T-helper 1 cell treated with Interleukin-12 subunit alpha and Interleukin-12 subunit beta and Interleukin-4 antibody, amounts not matched to agents 30 μg/mL and 1 μg/mL, for 36 hours (primary cell): ENCODE measurements at regions not wholly inside any gene's neighbourhood (a gene's known extent, or its start where the extent isn't known, plus 50 kb on each side); places are given as distances from the start of the nearest gene placed in this dataset.

ENCODE experiments used
- H3K27ac Mint-ChIP-seq: one replicate; pipeline ENCODE4 v1.8.0; 2021; ENCODE audit warnings: mild to moderate bottlenecking, mixed read lengths
- H3K27me3 Mint-ChIP-seq: one replicate; pipeline ENCODE4 v1.8.0; 2021; ENCODE audit warnings: low read depth, mixed read lengths
- H3K36me3 Mint-ChIP-seq: one replicate; pipeline ENCODE4 v1.8.0; 2021; ENCODE audit warnings: low read depth, mixed read lengths
- H3K4me1 Mint-ChIP-seq: one replicate; pipeline ENCODE4 v1.8.0; 2021; ENCODE audit warnings: low read depth, mixed read lengths
- H3K4me3 Mint-ChIP-seq: one replicate; pipeline ENCODE4 v1.8.0; 2021; ENCODE audit warnings: mild to moderate bottlenecking, moderate library complexity, mixed read lengths
- H3K9me3 Mint-ChIP-seq: one replicate; pipeline ENCODE4 v1.8.0; 2021; ENCODE audit warnings: mixed read lengths

DNA sequence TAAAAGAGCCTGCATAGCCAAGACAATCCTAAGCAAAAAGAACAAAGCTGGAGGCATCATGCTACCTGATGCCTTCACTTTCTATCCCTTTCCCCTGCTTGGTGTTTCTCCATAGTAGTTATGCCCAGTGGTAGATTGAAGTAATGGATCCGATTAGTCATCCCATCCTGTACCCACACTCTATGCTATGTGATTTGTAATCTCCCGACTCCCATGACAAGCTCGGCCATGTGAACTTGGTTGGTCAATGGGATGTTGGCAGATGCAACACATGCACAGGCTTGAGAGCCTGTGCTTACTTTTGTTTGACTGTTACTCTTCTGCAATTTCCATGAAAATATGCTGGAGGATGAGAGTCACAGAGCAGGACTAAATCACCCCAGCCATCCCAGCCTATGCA, 334.9 kb upstream of the DPH6 start:
- Mint-ChIP-seq H3K4me1 (no peaks in the 10 kb centered on the region), H3K9me3 (peaks cover 10% of the 10 kb centered on the region), H3K36me3 (no peaks in the 10 kb centered on the region), H3K27me3 (no peaks in the 10 kb centered on the region), H3K27ac (no peak overlapping the region), H3K4me3 (no peak overlapping the region)

DNA sequence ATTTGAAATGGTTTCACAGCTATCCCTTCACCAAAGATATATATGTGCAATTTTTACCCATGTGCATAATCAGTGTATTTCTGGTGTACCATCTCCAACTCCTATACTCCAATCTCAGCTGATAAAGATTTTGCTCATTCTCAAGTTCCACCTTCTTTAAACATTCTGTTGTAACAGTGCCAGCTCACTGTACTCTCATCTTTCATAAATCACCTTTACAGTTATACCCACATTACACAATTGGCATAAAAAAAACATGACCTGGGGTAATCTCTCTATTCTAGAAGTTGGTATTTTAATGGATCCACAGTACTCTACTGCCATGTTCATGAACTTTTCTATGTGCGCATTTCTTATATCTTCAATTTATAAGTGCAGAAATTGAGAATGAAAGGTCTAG, 339.9 kb upstream of the DPH6 start:
- Mint-ChIP-seq H3K27me3 (no peaks in the 10 kb centered on the region), H3K27ac (no peak overlapping the region), H3K36me3 (no peaks in the 10 kb centered on the region), H3K4me3 (no peak overlapping the region), H3K9me3 (no peaks in the 10 kb centered on the region), H3K4me1 (no peaks in the 10 kb centered on the region)

DNA sequence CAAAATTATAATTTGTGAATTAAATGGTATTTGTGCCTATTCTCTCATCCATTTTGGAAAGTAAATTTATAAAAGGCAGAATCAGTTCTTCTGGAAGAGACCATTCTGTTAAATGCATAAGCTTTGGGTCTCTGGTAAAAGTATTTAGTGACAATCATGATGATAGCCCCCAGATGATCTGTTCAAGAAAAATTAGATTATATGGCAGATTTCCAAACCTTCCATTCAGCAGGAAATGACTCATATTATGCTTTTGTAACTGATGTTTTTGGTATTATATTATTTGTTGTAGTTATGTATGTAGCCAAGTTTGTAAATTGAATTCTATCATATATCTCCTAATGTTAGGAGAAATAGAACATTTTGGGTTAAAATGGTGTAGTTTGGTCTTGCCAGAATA, 340.8 kb upstream of the DPH6 start:
- Mint-ChIP-seq H3K4me3 (no peak overlapping the region), H3K27ac (no peak overlapping the region), H3K9me3 (no peaks in the 10 kb centered on the region), H3K27me3 (no peaks in the 10 kb centered on the region), H3K36me3 (no peaks in the 10 kb centered on the region), H3K4me1 (no peaks in the 10 kb centered on the region)

DNA sequence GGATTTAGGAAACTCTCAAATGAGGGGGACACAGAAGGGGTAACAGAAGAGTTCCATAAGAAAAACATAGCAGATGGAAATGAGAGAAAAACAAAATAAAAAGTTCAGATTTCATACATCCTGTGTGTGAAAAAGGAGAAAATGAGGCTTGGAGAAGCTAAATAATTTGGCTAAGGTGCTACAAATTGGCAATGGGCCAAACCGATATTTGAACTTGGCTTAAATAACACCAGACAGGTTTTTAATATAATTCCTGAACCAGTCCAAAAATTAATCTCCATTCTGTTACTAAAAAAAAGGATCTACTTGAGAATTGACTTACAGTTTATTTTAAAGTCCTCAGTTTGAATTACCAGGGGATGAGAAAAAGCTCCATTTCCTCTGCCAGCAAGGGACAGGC, 342.9 kb upstream of the DPH6 start:
- no peak overlapping the region for H3K27ac Mint-ChIP-seq
- no peak overlapping the region for H3K4me3 Mint-ChIP-seq
- no peaks in the 10 kb centered on the region for H3K4me1 Mint-ChIP-seq
- H3K36me3 Mint-ChIP-seq, result no peaks in the 10 kb centered on the region
- no peaks in the 10 kb centered on the region for H3K9me3 Mint-ChIP-seq
- no peaks in the 10 kb centered on the region for H3K27me3 Mint-ChIP-seq

DNA sequence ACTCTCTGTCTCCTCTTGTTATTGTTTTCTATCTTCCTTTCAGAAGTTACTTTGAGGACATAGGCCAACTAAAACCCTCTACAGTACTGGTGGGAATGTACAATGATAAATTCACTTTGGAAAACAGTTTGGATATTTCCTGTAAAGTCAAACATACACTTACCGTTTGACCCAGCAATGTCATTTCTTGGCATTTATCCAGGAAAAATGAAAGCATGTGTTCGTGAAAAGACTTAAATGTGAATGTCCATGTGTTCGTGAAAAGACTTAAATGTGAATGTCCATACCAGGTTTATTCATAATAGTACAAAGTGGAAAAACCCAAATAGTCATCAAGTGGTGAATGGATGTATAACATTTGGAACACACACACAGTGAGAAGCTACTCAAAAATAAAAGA, 361.5 kb upstream of the DPH6 start:
- no peaks in the 10 kb centered on the region for H3K36me3 Mint-ChIP-seq
- no peaks in the 10 kb centered on the region for H3K9me3 Mint-ChIP-seq
- H3K27me3 Mint-ChIP-seq, result no peaks in the 10 kb centered on the region
- no peak overlapping the region for H3K4me3 Mint-ChIP-seq
- H3K27ac Mint-ChIP-seq, result no peak overlapping the region
- H3K4me1 Mint-ChIP-seq, result no peaks in the 10 kb centered on the region

DNA sequence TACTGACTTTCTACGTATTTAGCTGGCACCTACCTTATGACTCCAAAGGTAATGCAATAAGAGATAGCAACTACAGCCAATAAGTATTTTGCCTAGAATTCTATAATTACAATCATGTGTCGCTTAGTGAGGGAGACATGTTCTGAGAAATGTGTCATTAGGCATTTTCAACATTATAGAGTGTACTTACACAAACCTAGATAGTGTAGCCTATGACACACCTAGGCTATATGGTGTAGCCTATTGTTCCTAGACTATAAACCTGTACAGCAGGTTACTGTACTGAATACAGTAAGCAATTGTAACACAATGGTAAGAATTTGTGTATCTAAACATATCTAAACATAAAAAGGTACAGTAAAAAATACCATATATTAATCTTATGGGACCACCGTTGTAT, 363.4 kb upstream of the DPH6 start:
- Mint-ChIP-seq H3K4me3 (no peak overlapping the region), H3K27me3 (no peaks in the 10 kb centered on the region), H3K36me3 (no peaks in the 10 kb centered on the region), H3K27ac (no peak overlapping the region), H3K4me1 (no peaks in the 10 kb centered on the region), H3K9me3 (no peaks in the 10 kb centered on the region)

DNA sequence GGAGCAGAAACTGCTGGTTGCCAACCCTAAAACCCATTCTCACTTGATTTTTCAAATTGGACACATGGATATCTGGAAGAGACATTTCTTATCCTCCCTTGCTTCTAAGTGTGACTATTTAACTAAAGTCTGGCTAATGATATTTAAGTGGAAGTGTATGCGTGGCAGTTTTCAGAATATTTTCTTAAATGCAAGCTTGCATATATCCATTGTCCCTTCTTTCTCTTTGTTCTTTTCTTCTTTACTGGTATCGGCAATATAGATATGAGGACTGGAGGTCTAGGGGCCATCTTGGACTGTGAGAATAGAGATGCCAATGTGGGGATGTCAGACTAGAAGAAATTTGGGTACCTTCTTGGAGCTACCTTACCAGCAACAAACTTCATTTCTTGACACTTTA, 364.3 kb upstream of the DPH6 start:
- no peaks in the 10 kb centered on the region for H3K9me3 Mint-ChIP-seq
- H3K36me3 Mint-ChIP-seq, result no peaks in the 10 kb centered on the region
- H3K4me3 Mint-ChIP-seq, result no peak overlapping the region
- H3K4me1 Mint-ChIP-seq, result no peaks in the 10 kb centered on the region
- H3K27me3 Mint-ChIP-seq, result no peaks in the 10 kb centered on the region
- H3K27ac Mint-ChIP-seq, result no peak overlapping the region

DNA sequence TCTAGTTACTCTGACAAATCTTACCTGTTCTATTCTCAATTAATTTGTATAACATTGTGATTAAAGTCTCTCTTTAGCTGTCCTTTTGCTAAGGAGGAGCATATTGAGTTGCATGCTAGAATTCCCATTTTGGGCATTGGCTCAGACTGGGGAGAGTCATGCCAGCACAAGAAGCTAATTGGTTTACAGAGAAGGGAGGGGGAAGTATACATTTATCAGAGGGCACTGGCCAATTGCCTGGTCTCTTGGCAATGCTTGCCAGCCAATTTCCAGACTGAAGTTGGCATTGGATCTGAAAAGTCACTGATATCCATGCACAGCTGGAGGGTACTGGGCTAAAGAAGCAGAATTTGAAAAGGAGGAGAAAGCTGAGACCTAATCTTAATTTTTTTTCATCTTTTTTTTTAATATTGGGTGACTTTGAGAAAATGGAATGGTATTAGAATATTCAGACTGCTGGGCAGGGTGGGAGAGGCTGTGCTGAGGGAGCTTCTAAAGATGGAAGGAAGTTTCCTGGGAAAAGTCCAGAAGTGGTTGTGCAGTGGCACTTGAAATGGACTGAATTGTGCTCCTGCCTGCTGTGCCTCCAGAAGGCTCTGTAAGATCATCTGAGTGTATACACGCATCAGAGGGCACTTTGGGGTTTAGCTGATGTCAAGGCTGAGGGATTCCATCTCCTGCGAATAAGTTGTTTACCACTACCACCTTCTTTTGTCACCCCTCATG, 365.2 kb upstream of the DPH6 start:
- no peak overlapping the region for H3K27ac Mint-ChIP-seq
- no peaks in the 10 kb centered on the region for H3K36me3 Mint-ChIP-seq
- H3K4me3 Mint-ChIP-seq, result no peak overlapping the region
- no peaks in the 10 kb centered on the region for H3K27me3 Mint-ChIP-seq
- no peaks in the 10 kb centered on the region for H3K4me1 Mint-ChIP-seq
- no peaks in the 10 kb centered on the region for H3K9me3 Mint-ChIP-seq

DNA sequence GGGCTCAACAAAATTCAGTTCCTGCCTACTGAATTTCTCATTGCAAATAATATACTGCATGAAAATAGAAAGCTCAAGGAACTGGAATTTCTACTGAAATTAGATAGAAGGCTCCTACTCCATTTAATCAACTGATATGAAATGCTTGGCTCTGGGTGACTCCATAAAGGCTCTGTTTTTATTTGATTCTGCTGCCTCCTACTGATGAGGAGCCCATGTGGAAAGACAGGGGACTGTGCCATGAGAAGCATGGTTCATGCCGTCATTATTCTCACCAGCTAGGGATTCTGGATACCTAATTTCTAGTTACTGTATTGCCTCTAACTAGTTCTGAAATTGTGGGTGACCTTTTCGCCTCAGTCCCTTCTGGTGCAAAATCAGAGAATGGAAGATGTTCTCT, 366.2 kb upstream of the DPH6 start:
- Mint-ChIP-seq H3K4me3 (no peak overlapping the region), H3K9me3 (no peaks in the 10 kb centered on the region), H3K36me3 (no peaks in the 10 kb centered on the region), H3K4me1 (no peaks in the 10 kb centered on the region), H3K27me3 (no peaks in the 10 kb centered on the region), H3K27ac (no peak overlapping the region)

DNA sequence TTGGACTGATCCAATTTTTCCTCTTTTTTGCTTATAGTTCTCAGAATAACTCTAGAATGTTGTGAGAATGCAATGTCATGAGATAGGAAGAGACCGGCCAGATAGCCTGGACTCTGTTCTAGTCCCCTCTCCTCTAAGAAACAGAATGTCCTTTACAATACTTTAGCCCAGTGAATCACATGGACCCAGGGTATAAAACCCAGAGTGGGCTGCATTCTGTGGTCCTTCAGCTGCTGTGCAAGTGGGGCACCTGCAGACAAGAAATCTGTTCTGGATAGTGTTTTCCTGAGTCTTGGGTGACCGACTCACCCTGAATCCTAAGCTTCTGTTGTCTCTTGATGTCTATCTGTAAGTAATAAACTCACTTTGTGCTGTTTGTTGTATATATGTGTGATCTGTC, 368.6 kb upstream of the DPH6 start:
- Mint-ChIP-seq H3K4me1 (no peaks in the 10 kb centered on the region), H3K36me3 (no peaks in the 10 kb centered on the region), H3K27me3 (no peaks in the 10 kb centered on the region), H3K4me3 (no peak overlapping the region), H3K9me3 (peaks cover 11% of the 10 kb centered on the region), H3K27ac (no peak overlapping the region)

DNA sequence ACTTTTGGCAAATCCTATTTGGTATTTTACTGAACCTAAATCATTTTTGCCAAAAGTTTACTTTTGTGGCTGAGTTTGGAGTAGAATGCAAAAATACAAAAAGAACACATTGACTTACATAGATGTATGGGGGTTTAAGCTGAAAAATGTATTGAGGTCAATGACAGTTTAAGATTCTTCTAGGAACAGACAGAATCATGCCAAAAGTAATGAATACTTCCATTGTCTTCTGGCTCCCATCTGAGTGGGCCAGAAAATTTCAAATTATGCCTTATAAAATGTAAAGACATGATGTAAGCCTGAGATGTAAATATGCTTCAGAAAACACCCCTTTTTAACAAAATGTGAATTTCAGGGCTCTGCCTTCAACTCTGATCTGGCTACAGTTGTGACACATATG, 375.1 kb upstream of the DPH6 start:
- peaks cover 11% of the 10 kb centered on the region for H3K9me3 Mint-ChIP-seq
- H3K4me1 Mint-ChIP-seq, result no peaks in the 10 kb centered on the region
- H3K27me3 Mint-ChIP-seq, result no peaks in the 10 kb centered on the region
- H3K27ac Mint-ChIP-seq, result no peak overlapping the region
- no peak overlapping the region for H3K4me3 Mint-ChIP-seq
- H3K36me3 Mint-ChIP-seq, result no peaks in the 10 kb centered on the region

DNA sequence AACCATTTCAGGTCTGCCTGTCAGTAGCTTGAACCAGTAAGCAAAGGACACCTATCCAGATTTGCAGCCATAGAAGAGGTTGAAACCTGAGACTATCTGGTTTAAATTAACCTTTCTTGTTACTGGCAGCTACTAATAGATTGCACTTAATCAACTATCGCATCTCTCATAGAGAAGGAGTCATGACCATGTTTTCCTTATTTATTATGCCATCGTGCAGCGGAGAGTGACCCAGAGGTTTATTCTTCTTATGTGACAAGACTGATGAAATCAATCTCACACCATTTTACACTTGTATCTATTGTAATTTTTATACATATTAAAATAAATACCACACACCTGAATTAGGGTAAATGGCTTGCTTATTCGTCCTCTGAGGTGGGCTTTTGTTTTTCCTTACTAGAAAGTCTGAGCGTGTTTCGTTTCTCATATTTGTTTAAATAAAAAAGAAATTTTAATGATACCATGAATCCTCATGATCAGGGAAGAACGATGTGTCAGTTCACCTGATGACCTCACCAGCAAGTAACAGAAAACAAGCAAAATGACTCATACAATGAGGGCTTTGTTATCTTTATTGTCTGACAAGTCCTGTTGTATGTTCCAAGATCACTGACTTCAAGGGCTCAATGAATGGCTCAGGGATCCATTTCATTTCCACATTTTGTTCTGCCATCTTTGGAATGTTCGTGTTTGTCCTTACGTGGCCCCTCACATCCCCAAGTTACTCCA, 379.5 kb upstream of the DPH6 start:
- no peak overlapping the region for H3K27ac Mint-ChIP-seq
- H3K9me3 Mint-ChIP-seq, result no peaks in the 10 kb centered on the region
- H3K4me1 Mint-ChIP-seq, result no peaks in the 10 kb centered on the region
- H3K4me3 Mint-ChIP-seq, result no peak overlapping the region
- H3K36me3 Mint-ChIP-seq, result no peaks in the 10 kb centered on the region
- H3K27me3 Mint-ChIP-seq, result no peaks in the 10 kb centered on the region

DNA sequence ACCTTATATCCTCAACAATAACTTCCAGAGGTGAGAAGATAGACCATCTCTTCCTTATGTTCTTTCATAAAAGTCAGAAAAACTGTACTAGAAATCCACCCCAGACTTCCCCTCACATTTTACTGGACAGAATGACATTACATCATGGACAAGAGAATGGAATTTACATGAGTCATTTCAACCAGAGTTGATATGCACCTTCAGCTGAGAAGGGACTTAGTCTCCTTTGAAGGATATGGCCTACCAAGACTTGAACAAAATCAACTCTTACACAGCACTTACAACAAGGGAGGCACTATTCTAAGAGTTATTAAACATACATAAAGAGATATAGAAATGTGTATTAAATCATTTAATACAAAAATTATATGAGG, 380.0 kb upstream of the DPH6 start:
- Mint-ChIP-seq H3K27me3 (no peaks in the 10 kb centered on the region), H3K4me1 (no peaks in the 10 kb centered on the region)

DNA sequence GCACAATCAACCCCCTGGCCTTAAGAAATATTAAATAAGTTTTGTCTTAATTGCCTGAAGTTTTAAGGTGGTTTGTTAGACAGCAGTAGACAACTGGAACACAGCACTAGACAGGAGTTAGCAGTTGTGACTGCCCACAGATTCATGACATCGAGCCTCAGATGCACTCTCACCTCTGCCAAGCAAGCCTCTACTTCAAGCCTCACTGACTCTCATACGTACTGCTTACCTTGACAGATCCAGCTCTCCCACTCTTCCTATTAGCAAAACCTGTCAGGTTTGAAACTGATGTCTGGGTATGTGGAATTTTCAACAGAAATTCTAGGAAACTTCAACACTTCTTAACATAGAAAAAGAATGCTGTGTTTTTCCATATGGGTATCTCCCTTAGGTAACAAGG, 382.9 kb upstream of the DPH6 start:
- Mint-ChIP-seq H3K9me3 (no peaks in the 10 kb centered on the region), H3K4me1 (no peaks in the 10 kb centered on the region), H3K27ac (no peak overlapping the region), H3K36me3 (no peaks in the 10 kb centered on the region), H3K27me3 (no peaks in the 10 kb centered on the region), H3K4me3 (no peak overlapping the region)

More for the DNA sequence above, 380.0 kb upstream of the DPH6 start:
- no peaks in the 10 kb centered on the region for H3K9me3 Mint-ChIP-seq
- no peak overlapping the region for H3K27ac Mint-ChIP-seq
- H3K4me3 Mint-ChIP-seq, result no peak overlapping the region
- H3K36me3 Mint-ChIP-seq, result no peaks in the 10 kb centered on the region

DNA sequence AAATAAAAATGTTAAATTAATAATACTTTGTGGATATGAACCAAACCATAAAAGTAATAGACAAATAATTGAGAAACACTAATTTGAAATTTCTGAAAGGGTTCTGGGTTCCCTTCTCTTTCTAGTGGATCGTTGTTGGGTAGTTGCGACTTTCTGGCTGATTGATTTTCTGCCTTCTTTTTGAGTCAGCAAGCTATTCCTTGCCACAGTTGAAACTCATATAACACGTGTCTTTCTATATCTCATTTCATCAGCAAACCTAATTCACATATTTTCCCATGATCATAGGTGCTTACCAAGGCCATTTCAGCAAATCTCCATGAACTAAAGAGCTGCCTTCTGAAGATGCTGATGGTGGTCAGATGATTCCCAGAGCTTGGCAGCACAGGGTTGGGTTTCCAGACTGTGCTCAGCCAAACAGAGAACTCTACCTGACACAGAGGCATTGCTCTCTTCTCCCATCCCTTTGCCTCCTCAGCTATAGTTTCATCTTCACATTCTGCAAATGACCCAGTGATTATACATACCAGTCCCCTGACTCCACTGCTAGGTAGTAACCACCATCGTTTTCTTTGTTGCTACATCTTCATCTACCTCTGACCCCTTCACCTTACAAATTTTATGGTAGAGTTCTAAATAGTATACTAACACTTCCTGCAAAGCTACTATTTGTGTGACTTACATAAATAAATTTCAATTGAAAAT, 383.9 kb upstream of the DPH6 start:
- Mint-ChIP-seq H3K27ac (no peak overlapping the region), H3K4me1 (no peaks in the 10 kb centered on the region)

More for the DNA sequence above, 383.9 kb upstream of the DPH6 start:
- no peaks in the 10 kb centered on the region for H3K9me3 Mint-ChIP-seq
- no peak overlapping the region for H3K4me3 Mint-ChIP-seq
- H3K36me3 Mint-ChIP-seq, result no peaks in the 10 kb centered on the region
- no peaks in the 10 kb centered on the region for H3K27me3 Mint-ChIP-seq
